ENCODE measurements at regions not wholly inside any gene's neighbourhood (a gene's known extent, or its start where the extent isn't known, plus 50 kb on each side); places are given as distances from the start of the nearest gene placed in this dataset.

- DNase-seq = no peak
- ATAC-seq = no peak
- no peaks in the 10 kb centered on the region for H3K4me1 ChIP-seq
- no peak overlapping the region for H3K27ac ChIP-seq
- peaks cover 0 to 2% (median 0%) of the 10 kb centered on the region in 11 donors for H3K9me3 ChIP-seq
- H3K4me3 ChIP-seq = no peak overlapping the region
- peak in 2 of 9 donors; percentile 12 to 18 for TF ChIP-seq CTCF (IDR thresholded peaks at IDR 0.05)
- peaks cover 0 to 15% (median 5%) of the 10 kb centered on the region in 7 donors for H3K27me3 ChIP-seq
- H3K36me3 ChIP-seq = no peaks in the 10 kb centered on the region
- intact Hi-C loops (cut with DNase I) = no loop called here
- 57% methylated on average over 8 of the region's 8 CpGs for WGBS, 2 donors
Observed at GRCh38 chr1:29835874-29836273, 599.6 kb downstream of the PTPRU start.

- intact Hi-C loops (cut with DNase I) = no loop called here
Observed at GRCh38 chr1:29835406-29835805, 599.1 kb downstream of the PTPRU start.

GRCh38 chr1:29833581-29833980, 597.3 kb downstream of the PTPRU start:
- intact Hi-C loops (cut with DNase I) = no loop called here
- DNase-seq (no peak), ATAC-seq (no peak)
- no peak overlapping the region for H3K27ac ChIP-seq
- TF ChIP-seq CTCF (IDR thresholded peaks at IDR 0.05) = no peak
- H3K9me3 ChIP-seq = no peaks in the 10 kb centered on the region
- no peaks in the 10 kb centered on the region for H3K4me1 ChIP-seq
- H3K27me3 ChIP-seq = peaks cover 0 to 24% (median 15%) of the 10 kb centered on the region in 7 donors
- H3K4me3 ChIP-seq = no peak overlapping the region
- H3K36me3 ChIP-seq = no peaks in the 10 kb centered on the region
- WGBS, 2 donors = 84 to 89% methylated on average over 6 of the region's 6 CpGs

More at GRCh38 chr1:29835406-29835805, 599.1 kb downstream of the PTPRU start:
- Histone ChIP-seq H3K36me3 (no peaks in the 10 kb centered on the region), H3K4me3 (no peak overlapping the region), H3K4me1 (no peaks in the 10 kb centered on the region), H3K27ac (no peak overlapping the region), H3K9me3 (no peaks in the 10 kb centered on the region), H3K27me3 (peaks cover 0 to 11% (median 6%) of the 10 kb centered on the region in 7 donors)
- 61 to 68% methylated on average over 4 of the region's 4 CpGs for WGBS, 2 donors
- DNase-seq (no peak), ATAC-seq (no peak)
- no peak for TF ChIP-seq CTCF (IDR thresholded peaks at IDR 0.05)

GRCh38 chr1:29832936-29833335, 596.6 kb downstream of the PTPRU start:
- Histone ChIP-seq H3K36me3 (no peaks in the 10 kb centered on the region), H3K27me3 (peaks cover 0 to 29% (median 15%) of the 10 kb centered on the region in 7 donors), H3K9me3 (no peaks in the 10 kb centered on the region), H3K27ac (no peak overlapping the region), H3K4me1 (no peaks in the 10 kb centered on the region), H3K4me3 (no peak overlapping the region)
- intact Hi-C loops (cut with DNase I) = no loop called here
- TF ChIP-seq CTCF (IDR thresholded peaks at IDR 0.05) = no peak
- no peak for DNase-seq
- no peak for ATAC-seq
- 88 to 91% methylated on average over 5 of the region's 5 CpGs for WGBS, 2 donors

Data from heart right ventricle (tissue), 16 donors.